ENCODE measurements at regions not wholly inside any gene's neighbourhood (a gene's known extent, or its start where the extent isn't known, plus 50 kb on each side); places are given as distances from the start of the nearest gene placed in this dataset.
A peak's percentile ranks its signal among the peaks of the same experiment; 100 is the strongest.
"Not testable (repeated sequence)": the region's sequence is repeated elsewhere in the genome, so short reads cannot be mapped to it uniquely, and the experiment has no call there.

- DNase-seq (ENCODE audit: low spot score) = not testable (repeated sequence)
These were observed 109.0 kb upstream of the PLGLB2 start for GRCh38 chr2:87638872-87639271.

- DNase-seq (ENCODE audit: low spot score) = not testable (repeated sequence)
These were observed 108.0 kb upstream of the PLGLB2 start for GRCh38 chr2:87639801-87640440.

GRCh38 chr2:87640961-87641563 is 106.8 kb upstream of the PLGLB2 start:
- DNase-seq (ENCODE audit: low spot score) = peak; percentile 18

DNA sequence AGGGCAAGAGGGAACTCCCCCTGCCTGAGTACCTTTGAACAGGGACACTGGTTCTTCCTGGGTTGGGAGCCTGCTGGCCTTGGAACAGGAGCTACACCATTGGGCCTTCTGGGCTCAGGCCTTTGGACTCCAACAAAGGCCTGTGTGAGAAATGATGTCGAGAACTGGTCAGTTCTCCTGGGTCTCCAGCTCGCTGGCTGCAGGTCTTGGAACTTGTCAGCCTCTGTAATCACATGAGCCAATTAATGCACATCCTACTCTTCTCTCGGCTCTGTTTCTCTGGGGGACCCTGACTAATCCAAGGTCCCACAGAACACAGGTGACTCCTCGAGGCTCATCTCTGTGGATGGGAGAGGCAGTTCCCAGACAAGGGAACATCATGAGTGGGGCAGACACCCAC is 104.7 kb upstream of the PLGLB2 start:
- not testable (repeated sequence) for DNase-seq (ENCODE audit: low spot score)

- DNase-seq (ENCODE audit: low spot score) = not testable (repeated sequence)
These were observed 100.0 kb upstream of the PLGLB2 start for GRCh38 chr2:87647737-87648498.

DNA sequence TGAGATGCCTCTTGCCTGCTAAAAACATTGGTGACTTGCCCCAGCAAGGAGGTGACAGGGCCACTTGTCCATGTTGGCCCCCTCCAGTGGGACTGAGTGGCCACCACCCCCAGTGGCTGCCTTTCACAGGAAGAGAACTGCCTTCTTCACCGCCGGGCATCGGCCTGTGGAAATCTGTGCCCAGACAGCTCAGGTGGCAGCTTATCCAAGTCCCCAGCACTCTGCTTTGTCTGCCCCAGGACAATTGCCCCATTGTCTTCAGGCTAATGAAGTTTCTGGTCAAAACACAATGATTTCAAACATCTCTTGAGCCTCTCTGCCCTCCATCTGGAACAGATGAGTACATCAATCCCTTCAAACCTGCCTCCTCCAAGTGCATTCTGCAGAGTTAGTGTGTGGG is 99.1 kb upstream of the PLGLB2 start:
- DNase-seq (ENCODE audit: low spot score) = not testable (repeated sequence)

- not testable (repeated sequence) for DNase-seq (ENCODE audit: low spot score)
These were observed 98.0 kb upstream of the PLGLB2 start for GRCh38 chr2:87649871-87650270.

GRCh38 chr2:87650837-87651236 is 97.0 kb upstream of the PLGLB2 start:
- not testable (repeated sequence) for DNase-seq (ENCODE audit: low spot score)

- not testable (repeated sequence) for DNase-seq (ENCODE audit: low spot score)
These were observed 96.3 kb upstream of the PLGLB2 start for GRCh38 chr2:87651589-87651988.

- not testable (repeated sequence) for DNase-seq (ENCODE audit: low spot score)
These were observed 94.5 kb upstream of the PLGLB2 start for GRCh38 chr2:87653373-87653772.

GRCh38 chr2:87654136-87654814 is 93.6 kb upstream of the PLGLB2 start:
- not testable (repeated sequence) for DNase-seq (ENCODE audit: low spot score)

- not testable (repeated sequence) for DNase-seq (ENCODE audit: low spot score)
These were observed 90.0 kb upstream of the PLGLB2 start for GRCh38 chr2:87657915-87658314.

DNA sequence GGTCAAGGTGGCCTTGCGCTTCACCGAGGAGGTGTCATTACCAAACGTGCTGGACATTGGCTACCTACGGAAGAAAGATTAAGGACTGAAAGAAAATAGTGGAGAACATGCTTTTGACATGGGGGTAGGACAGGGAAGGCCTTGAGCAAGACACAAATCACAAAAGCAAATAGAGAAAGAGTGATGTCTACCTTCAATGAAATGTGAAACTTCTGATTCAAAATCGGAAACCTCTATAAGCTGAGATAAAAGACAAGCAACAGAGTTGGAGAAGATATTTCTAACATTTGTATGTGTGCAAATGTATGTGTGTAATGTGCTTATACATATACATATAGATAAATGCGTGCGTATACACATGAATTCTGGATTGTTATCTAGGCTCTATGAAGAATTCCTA is 89.5 kb upstream of the PLGLB2 start:
- not testable (repeated sequence) for DNase-seq (ENCODE audit: low spot score)

DNA sequence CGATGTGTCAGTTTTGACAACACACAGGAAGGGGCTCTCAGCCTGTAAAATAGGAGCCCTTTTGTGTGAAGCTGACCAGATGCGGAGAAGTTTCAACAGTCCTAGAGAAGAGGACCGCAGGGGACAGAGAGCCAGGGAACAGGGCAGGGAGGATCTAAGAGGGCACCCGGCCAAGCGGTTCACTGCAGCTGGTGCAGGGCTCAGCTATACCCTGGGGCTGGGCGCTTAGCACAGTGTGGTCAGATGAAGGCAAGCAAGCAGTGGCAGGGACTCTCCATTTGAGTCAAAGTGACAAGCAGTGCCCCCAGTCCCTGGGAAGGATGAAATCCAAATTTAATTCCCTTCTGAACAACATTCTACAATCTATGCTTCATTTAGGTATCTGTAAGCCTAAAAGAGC is 88.9 kb upstream of the PLGLB2 start:
- DNase-seq (ENCODE audit: low spot score) = not testable (repeated sequence)

DNA sequence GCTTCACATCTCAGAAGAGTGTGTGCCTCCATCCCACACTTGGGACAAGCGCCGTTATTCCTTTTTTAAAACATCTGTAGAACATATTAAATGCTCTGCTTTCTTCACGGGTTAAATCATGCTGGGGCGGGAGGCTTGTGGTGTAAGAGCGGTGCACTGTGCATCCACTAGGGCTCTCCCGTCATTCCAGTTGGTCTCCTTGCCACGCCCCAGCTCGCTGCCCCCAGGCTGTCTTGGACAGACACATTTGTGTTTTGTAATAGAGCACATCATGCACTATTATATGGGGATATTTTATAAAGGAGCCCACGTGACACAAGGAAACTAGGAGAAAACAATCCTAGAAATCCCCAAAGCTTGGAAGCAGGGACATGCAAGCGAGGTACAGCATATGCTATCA is 87.7 kb upstream of the PLGLB2 start:
- not testable (repeated sequence) for DNase-seq (ENCODE audit: low spot score)

- not testable (repeated sequence) for DNase-seq (ENCODE audit: low spot score)
These were observed 85.3 kb upstream of the PLGLB2 start for GRCh38 chr2:87662316-87663290.

DNA sequence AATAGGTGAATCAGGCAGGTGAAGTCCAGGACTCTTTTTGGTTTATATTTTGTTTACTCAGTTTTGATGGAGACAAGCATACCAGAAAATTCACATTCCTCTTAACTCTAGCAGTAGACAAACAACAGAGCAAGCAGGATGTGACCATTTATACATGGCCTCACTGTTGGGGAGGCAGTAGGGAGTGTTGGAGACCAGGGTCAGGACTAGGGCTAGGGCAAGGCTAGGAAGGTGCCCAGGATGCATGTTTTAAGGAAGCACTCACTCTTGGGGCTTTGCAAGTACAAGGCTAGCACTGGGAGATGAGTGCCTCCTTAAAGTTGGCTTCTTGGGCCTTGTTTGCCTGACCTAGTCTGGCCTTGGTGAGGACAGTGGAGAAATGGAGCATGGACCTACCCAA is 84.5 kb upstream of the PLGLB2 start:
- not testable (repeated sequence) for DNase-seq (ENCODE audit: low spot score)

- DNase-seq (ENCODE audit: low spot score) = not testable (repeated sequence)
These were observed 80.9 kb upstream of the PLGLB2 start for GRCh38 chr2:87667027-87667426.

DNA sequence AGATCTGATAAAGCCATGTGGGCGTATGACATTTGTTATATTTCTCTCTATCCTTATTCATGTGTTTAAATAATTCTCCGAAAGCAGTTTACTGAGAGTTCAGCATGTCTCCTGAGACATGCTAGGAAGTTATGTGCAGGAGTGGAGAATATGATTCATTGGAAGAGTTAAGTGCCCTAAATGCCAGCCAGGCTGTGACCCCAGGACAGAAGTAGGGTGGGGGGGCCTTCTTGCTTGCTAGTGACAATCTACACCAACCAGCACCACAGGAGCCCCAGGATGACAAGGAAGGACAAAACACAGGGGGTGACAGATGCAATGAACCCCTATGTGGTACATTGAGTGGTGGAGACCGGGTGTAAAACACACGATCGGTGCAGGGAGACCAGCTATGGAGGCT is 79.5 kb upstream of the PLGLB2 start:
- DNase-seq (ENCODE audit: low spot score) = not testable (repeated sequence)

GRCh38 chr2:87669633-87670231 is 78.2 kb upstream of the PLGLB2 start:
- not testable (repeated sequence) for DNase-seq (ENCODE audit: low spot score)

DNA sequence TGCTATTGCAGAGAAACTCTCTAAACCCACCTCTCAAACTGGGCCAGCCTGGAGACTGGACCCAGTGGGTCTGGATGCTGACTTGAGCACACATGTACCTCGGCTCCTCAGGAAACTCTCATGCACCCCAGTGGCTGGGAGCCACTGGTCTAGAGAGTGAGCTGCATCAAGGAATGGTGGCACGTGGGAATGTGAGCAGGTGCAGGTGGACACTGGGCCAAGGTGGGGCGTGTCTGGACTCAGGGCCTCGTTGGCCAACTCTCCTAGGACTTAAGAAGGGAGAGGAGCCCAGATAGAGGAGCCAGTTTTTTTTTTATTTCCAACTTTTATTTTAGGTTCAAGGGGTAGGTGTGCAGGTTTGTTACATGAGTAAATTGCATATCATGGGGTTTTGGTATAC is 75.5 kb upstream of the PLGLB2 start:
- DNase-seq (ENCODE audit: low spot score) = not testable (repeated sequence)

Data from A172 (cell line).